Thyroid gland (tissue), 4 donors: ENCODE measurements at regions not wholly inside any gene's neighbourhood (a gene's known extent, or its start where the extent isn't known, plus 50 kb on each side); places are given as distances from the start of the nearest gene placed in this dataset.

Experiments used
- DNase-seq, 2 donors: peaks; one replicate each; pipeline ENCODE4 v3.0.0-alpha.2; 2019
- H3K27ac ChIP-seq, 3 donors: fragments of 200-600 bp; sonication (generic); 1 replicate in 2 of 3; 2 replicates in 1 of 3; pipeline ENCODE4 v1.5.1; 2016 to 2019; ENCODE audit warnings: mild to moderate bottlenecking in 1 of 3, moderate library complexity in 1 of 3
- H3K27me3 ChIP-seq: fragments of 200-600 bp; sonication (generic); one replicate; pipeline ENCODE4 v1.5.1; 2019
- H3K36me3 ChIP-seq, 2 donors: fragments of 200-600 bp; sonication (generic); one replicate each; pipeline ENCODE4 v1.5.1; 2016 to 2019
- H3K4me1 ChIP-seq, 2 donors: fragments of 200-600 bp; sonication (generic); one replicate each; pipeline ENCODE4 v1.5.1; 2017 to 2019
- H3K4me3 ChIP-seq, 3 donors: fragments of 200-600 bp; sonication (generic); replicated peaks in 1 of 3; 1 replicate in 2 of 3; 2 replicates in 1 of 3; pipeline ENCODE4 v1.5.1; 2016; ENCODE audit warnings: mild to moderate bottlenecking in 1 of 3
- H3K9me3 ChIP-seq: fragments of 200-600 bp; sonication (generic); one replicate; pipeline ENCODE4 v1.5.1; 2017
- CTCF ChIP-seq, 6 experiments: fragments of 200-600 bp in 3 of 6; fragments of 450-650 bp in 3 of 6; sonication (generic) in 3 of 6; IDR thresholded peaks; one replicate each; pipeline ENCODE4 v1.5.1; 2016 to 2019; ENCODE audit warnings: antibody characterized with exemption in 6 of 6, mild to moderate bottlenecking in 2 of 6, inconsistent platforms in 1 of 6, moderate library complexity in 1 of 6
- POLR2A ChIP-seq, 2 donors: fragments of 450-650 bp; IDR thresholded peaks; one replicate each; pipeline ENCODE4 v1.6.1; 2017; ENCODE audit warnings: antibody characterized with exemption in 2 of 2, mild to moderate bottlenecking in 2 of 2, moderate library complexity in 1 of 2
- WGBS, 2 donors: methylation state at CpG; one replicate each; pipeline ENCODE4 v1.1.5; 2017; 5-methylcytosine and 5-hydroxymethylcytosine counted together
- intact Hi-C: fragments of 100-400 bp; cut with DNase I; formaldehyde crosslinking; loops from one replicate; pipeline ENCODE4 v1.15.1; 2023

GRCh38 chr3:26845194-26845593 is 222.6 kb downstream of the LRRC3B start:
- Histone ChIP-seq H3K27ac (no peak overlapping the region), H3K4me1 (no peaks in the 10 kb centered on the region), H3K27me3 (no peaks in the 10 kb centered on the region), H3K4me3 (no peak overlapping the region), H3K9me3 (no peaks in the 10 kb centered on the region), H3K36me3 (no peaks in the 10 kb centered on the region)
- TF ChIP-seq CTCF (IDR thresholded peaks at IDR 0.05), result no peak
- no peak for TF ChIP-seq POLR2A (IDR thresholded peaks at IDR 0.05)
- WGBS, 2 donors, result 98 to 99% methylated on average over 3 of the region's 3 CpGs
- no peak for DNase-seq
- intact Hi-C loops, result no loop called here

GRCh38 chr3:26847680-26848079 is 225.1 kb downstream of the LRRC3B start:
- no peak overlapping the region for H3K4me3 ChIP-seq
- H3K36me3 ChIP-seq, result no peaks in the 10 kb centered on the region
- TF ChIP-seq POLR2A (IDR thresholded peaks at IDR 0.05), result no peak
- no peak for TF ChIP-seq CTCF (IDR thresholded peaks at IDR 0.05)
- H3K27ac ChIP-seq, result no peak overlapping the region
- intact Hi-C loops, result no loop called here
- no peak for DNase-seq
- H3K4me1 ChIP-seq, result no peaks in the 10 kb centered on the region
- no peaks in the 10 kb centered on the region for H3K27me3 ChIP-seq
- no peaks in the 10 kb centered on the region for H3K9me3 ChIP-seq

GRCh38 chr3:26894443-26894842 is 271.9 kb downstream of the LRRC3B start:
- Histone ChIP-seq H3K9me3 (no peaks in the 10 kb centered on the region), H3K4me3 (no peak overlapping the region), H3K27ac (no peak overlapping the region), H3K27me3 (no peaks in the 10 kb centered on the region), H3K36me3 (no peaks in the 10 kb centered on the region), H3K4me1 (no peaks in the 10 kb centered on the region)
- intact Hi-C loops, result no loop called here
- 81 to 88% methylated on average over 3 of the region's 3 CpGs for WGBS, 2 donors
- DNase-seq, result no peak
- TF ChIP-seq POLR2A (IDR thresholded peaks at IDR 0.05) (no peak), CTCF (IDR thresholded peaks at IDR 0.05) (no peak)

- intact Hi-C loops, result no loop called here
- TF ChIP-seq POLR2A (IDR thresholded peaks at IDR 0.05), result no peak
- TF ChIP-seq CTCF (IDR thresholded peaks at IDR 0.05), result no peak
- H3K4me3 ChIP-seq, result no peak overlapping the region
- H3K36me3 ChIP-seq, result no peaks in the 10 kb centered on the region
- H3K27ac ChIP-seq, result no peak overlapping the region
- no peak for DNase-seq
- H3K27me3 ChIP-seq, result no peaks in the 10 kb centered on the region
- H3K4me1 ChIP-seq, result no peaks in the 10 kb centered on the region
- H3K9me3 ChIP-seq, result no peaks in the 10 kb centered on the region
Measured at GRCh38 chr3:26915208-26915607, 292.6 kb downstream of the LRRC3B start.

- Histone ChIP-seq H3K4me1 (no peaks in the 10 kb centered on the region), H3K4me3 (no peak overlapping the region), H3K27me3 (no peaks in the 10 kb centered on the region), H3K9me3 (no peaks in the 10 kb centered on the region), H3K27ac (no peak overlapping the region), H3K36me3 (no peaks in the 10 kb centered on the region)
- WGBS, 2 donors, result 52 to 53% methylated on average over 12 of the region's 12 CpGs
- DNase-seq, result no peak
- intact Hi-C loops, result no loop called here
- TF ChIP-seq POLR2A (IDR thresholded peaks at IDR 0.05), result no peak
Measured at GRCh38 chr3:26920646-26921478, 298.3 kb downstream of the LRRC3B start.
